HG02840 (cell line): ENCODE measurements at regions not wholly inside any gene's neighbourhood (a gene's known extent, or its start where the extent isn't known, plus 50 kb on each side); places are given as distances from the start of the nearest gene placed in this dataset.

ENCODE experiments used
- ATAC-seq: cut with Tn5 transposase; IDR thresholded peaks from one replicate; pipeline ENCODE4 v1.9.1; 2021; ENCODE audit warnings: mild to moderate bottlenecking, moderate library complexity, moderate number of reproducible peaks; ENCODE audit not compliant: unreplicated experiment, low FRiP score

- no peak for ATAC-seq
Measured at GRCh38 chr13:79267560-79267959, 138.5 kb downstream of the RBM26 start.

GRCh38 chr13:79258489-79258888, 147.6 kb downstream of the RBM26 start:
- ATAC-seq = peak; percentile 63

- ATAC-seq = no peak
Measured at GRCh38 chr13:79246578-79246949, 159.5 kb downstream of the RBM26 start.

- no peak for ATAC-seq
Measured at GRCh38 chr13:79245937-79246577, 160.0 kb downstream of the RBM26 start.

GRCh38 chr13:79241697-79242096, 164.4 kb downstream of the RBM26 start:
- ATAC-seq = no peak

GRCh38 chr13:79237981-79238380, 168.1 kb downstream of the RBM26 start:
- no peak for ATAC-seq

- ATAC-seq = no peak
Measured at GRCh38 chr13:79231887-79232286, 174.2 kb downstream of the RBM26 start.

GRCh38 chr13:79229761-79230160, 176.3 kb downstream of the RBM26 start:
- ATAC-seq = no peak

GRCh38 chr13:79228972-79229371, 177.1 kb downstream of the RBM26 start:
- no peak for ATAC-seq

- ATAC-seq = peak; percentile 81
Measured at GRCh38 chr13:79227418-79227817, 178.6 kb downstream of the RBM26 start.

GRCh38 chr13:79226938-79227337, 179.1 kb downstream of the RBM26 start:
- ATAC-seq = peak; percentile 13

- ATAC-seq = no peak
Measured at GRCh38 chr13:79226250-79226649, 179.8 kb downstream of the RBM26 start.

GRCh38 chr13:79225487-79226232, 180.4 kb downstream of the RBM26 start:
- no peak for ATAC-seq

GRCh38 chr13:79222427-79223205, 183.4 kb downstream of the RBM26 start:
- ATAC-seq = no peak

GRCh38 chr13:79212064-79212619, 193.9 kb downstream of the RBM26 start:
- ATAC-seq = no peak

GRCh38 chr13:79211377-79211776, 194.7 kb downstream of the RBM26 start:
- no peak for ATAC-seq

- no peak for ATAC-seq
Measured at GRCh38 chr13:79197933-79198332, 208.1 kb downstream of the RBM26 start.

- no peak for ATAC-seq
Measured at GRCh38 chr13:79196843-79197242, 209.2 kb downstream of the RBM26 start.

GRCh38 chr13:79196366-79196765, 209.7 kb downstream of the RBM26 start:
- no peak for ATAC-seq

- peak; percentile 22 for ATAC-seq
Measured at GRCh38 chr13:79194727-79195126, 211.3 kb downstream of the RBM26 start.

- ATAC-seq = peak; percentile 95
Measured at GRCh38 chr13:79194272-79194671, 211.8 kb downstream of the RBM26 start.
